Renal pelvis (tissue), 1 donor: ENCODE measurements at regions not wholly inside any gene's neighbourhood (a gene's known extent, or its start where the extent isn't known, plus 50 kb on each side); places are given as distances from the start of the nearest gene placed in this dataset.
A peak's percentile ranks its signal among the peaks of the same experiment; 100 is the strongest.

Source experiments
- DNase-seq: peaks from one replicate; pipeline ENCODE4 v3.0.0-alpha.2; 2013

DNA sequence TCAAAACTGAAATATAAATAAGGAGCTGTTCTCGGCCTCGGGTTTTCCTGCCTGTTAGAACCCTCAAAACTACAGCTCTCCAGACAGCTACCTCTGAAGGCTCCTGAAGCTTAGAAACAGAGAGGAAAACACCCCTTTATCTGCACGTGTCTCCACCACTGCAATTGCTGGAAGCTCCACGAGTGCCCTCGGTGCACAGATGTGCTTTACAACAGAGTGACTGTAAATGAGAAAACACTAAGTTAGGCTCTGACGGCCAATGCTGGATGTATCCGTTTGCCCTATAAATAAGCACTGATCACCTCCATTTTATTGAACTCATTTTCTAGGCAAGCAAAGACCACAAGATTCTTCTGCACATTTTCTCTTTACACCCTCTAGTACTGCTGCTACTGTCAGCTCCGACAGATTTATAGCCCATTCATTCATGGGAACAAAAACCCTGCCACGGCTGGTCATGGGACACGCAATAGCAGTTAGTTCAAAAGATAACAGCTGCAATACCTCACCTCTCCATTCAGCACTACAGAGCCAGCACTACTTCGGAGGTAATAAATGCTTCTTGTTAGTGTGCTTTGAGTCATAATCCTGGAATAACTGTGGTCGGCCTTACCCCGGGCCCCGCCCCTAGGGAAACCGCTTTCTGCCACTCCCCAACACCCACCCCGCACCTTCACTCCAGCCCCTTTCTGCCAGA is 241.1 kb upstream of the ZNF507 start:
- DNase-seq, result peak; percentile 84

DNA sequence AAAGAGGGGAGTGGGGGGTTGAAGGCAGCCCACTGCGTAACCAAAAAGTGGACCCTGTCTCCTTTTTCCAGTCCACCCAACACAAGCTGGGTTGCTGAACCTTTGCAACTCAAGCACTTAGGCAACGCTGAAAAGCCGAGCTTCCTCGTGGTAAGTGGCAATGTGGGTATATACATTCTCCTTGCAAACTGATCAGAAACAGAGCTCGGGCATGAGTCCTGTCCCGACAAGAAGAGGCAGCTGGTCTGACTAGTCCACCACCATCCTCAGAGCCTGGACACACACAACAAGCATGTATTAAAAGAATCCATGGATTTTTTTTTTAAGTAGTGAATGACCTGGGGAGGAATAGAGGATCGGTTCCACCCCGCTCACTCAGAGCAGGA is 240.6 kb upstream of the ZNF507 start:
- no peak for DNase-seq

DNA sequence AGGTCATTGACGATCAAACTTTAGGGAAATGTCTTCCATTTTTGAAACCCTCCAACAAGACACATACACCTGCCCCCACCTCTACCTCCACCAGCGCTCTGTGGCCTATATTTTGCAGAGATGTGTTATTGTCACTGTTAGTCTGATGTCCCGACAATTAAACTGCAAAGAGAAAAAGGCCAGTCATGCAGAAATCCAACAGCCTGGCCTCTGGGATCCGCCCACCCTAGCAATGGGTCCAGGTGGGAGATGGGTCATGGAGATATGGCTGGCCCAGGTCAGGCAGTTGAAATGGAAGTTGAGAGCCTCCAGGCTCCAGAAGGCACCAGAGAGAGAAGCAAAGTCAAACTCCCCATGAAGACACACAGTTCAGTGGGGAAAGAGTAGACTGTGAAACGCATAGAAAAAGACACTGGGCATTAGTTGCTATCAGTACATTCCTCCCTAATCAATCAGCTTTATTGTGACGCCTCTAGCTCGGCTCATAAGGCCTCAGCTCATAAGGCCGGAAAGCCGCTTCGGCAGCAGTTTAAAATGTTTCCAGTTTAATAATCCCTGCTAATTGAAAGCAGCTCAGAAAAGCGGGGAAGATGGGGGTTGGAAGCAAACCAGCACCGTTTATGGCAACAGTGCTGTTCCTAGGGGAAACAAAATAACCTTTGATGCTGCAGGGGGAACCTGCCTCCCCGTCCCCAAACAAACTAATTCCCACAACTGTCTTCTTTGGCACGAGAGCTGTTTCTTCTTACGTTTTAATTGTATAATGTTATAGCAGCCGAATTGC is 239.7 kb upstream of the ZNF507 start:
- no peak for DNase-seq

- no peak for DNase-seq
Observed at GRCh38 chr19:32122258-32122657, 223.2 kb upstream of the ZNF507 start.

- no peak for DNase-seq
Observed at GRCh38 chr19:32123355-32123940, 222.0 kb upstream of the ZNF507 start.

- DNase-seq, result no peak
Observed at GRCh38 chr19:32124585-32124984, 220.8 kb upstream of the ZNF507 start.

- DNase-seq, result peak; percentile 73
Observed at GRCh38 chr19:32129141-32129540, 216.3 kb upstream of the ZNF507 start.

- peak; percentile 17 for DNase-seq
Observed at GRCh38 chr19:32130332-32130731, 215.1 kb upstream of the ZNF507 start.

DNA sequence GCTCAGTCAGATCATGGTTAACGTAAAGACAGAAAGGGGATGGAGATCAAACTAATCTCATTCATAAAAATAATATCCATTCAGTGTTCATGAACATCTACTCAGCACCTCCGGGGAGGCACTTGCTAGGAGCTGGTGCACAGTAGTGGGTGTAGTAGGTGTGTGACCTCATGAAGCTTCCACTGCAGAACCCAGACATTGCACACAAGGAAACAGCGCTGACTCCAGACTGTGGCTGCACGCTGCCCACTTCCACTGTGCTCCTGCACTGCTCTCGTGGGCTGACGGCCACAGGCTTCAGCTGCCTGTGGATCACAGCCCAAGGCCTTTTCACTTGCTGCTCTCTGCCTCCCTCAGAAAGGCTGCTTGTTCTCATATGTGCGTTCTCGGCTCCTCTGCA is 214.4 kb upstream of the ZNF507 start:
- no peak for DNase-seq

GRCh38 chr19:32138416-32138815 is 207.0 kb upstream of the ZNF507 start:
- DNase-seq, result no peak

DNA sequence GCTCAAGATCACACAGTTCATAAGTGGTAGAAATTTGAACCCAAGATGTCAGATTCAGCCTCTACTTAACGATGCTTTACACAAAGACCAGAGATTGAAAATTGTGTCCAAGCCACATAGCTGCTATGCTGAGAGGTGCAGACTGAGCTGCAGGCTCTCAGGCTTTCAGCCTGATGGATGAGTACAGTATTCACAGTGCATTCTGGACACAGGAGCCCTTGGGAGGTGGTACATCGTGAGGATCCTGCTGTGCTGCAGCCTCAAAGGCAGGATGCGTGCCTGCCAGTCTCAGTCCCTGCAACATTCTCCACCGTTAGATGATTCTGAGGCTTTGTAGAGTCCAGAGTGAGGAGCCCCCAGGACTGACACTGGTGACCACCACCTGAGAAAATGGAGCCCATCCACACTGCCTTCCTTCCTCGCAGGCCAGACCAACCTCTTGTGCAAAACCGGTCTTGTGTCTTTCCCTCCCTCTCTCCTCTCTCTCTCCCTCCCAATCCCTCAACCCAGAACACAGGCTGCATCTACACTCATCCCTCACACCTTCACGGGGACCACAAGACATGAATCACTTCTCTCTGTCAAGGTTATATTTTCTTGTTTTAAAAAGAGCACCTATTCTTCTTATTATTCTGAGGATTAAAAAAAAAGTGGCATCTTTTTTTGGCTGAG is 203.4 kb upstream of the ZNF507 start:
- DNase-seq, result no peak

DNA sequence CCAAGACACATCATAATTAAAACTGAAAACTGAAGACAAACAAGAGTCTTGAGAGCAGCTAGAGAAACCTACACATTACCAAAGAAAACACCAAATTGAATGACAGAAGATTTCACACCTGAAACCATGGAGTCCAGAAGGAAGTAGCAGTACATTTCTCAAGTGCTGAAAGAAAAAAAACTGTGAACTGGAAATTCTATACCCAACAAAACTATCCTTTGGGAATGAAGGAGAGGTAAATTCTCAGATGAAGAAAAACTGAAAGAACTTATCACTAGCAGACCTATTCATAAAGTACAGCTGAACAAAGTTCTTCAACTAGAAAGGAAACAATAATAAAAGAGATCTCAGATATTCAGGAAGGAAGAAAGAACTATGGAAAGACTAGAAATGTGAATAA is 198.7 kb upstream of the ZNF507 start:
- no peak for DNase-seq

- DNase-seq, result no peak
Observed at GRCh38 chr19:32150605-32151004, 194.8 kb upstream of the ZNF507 start.

DNA sequence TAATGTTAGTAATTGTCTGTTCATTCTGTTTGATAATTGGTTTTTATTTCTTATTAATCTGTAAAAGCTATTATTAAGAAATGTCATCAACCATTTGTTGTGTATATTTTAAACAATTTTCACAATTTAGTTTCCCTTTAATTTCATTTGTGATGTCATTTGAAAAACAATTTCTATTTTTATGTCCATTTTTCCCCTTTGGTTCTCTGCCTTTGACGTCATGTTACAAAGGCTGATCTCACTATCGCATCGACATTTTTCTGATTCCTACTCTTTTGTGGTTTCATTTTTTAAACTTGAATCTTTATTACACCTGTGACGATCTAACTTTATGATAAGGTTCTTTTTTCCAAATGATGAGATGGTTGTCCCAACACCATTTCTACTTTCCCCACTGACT is 191.0 kb upstream of the ZNF507 start:
- DNase-seq, result no peak

GRCh38 chr19:32164384-32164992 is 180.9 kb upstream of the ZNF507 start:
- DNase-seq, result no peak

GRCh38 chr19:32165141-32165540 is 180.3 kb upstream of the ZNF507 start:
- DNase-seq, result no peak

DNA sequence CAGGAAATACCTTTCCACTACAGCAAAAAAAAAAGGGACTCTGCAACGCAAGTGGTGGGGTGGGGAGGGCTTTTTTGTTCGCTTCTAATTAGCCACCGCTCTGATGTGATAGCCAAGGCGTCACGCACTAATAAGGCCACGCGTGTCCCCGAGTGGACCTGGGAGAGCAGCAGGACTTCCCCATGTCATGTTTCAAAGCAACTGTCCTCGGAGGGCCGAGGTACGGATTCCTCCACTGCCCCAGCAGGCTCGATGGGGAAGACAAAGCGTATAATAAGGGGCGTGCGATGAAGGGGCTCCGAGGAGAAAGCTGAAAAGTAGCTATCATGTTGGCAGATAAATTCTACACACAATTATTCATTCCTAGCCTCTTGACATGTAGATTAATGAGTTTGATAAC is 179.7 kb upstream of the ZNF507 start:
- no peak for DNase-seq

- no peak for DNase-seq
Observed at GRCh38 chr19:32166238-32166637, 179.2 kb upstream of the ZNF507 start.

- DNase-seq, result no peak
Observed at GRCh38 chr19:32168111-32168510, 177.3 kb upstream of the ZNF507 start.

DNA sequence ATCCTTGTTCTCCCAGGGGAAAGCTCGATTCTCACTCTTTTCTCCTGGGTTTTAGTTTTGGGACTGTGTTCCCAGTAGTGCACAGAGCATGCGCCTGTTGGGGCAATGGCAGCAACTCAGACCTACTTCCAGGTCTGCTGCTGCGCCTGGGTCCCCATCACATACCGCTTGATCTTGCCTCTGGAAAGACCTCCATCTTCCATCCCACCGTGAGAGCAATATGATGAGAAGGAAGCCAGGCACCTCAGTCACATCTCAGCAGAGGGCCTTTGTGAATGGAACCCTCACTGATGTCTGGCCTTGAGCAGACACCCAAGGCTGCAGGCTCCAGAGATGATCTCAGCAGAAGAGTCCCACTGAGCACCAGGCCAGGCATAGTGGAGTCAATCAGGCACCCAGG is 176.8 kb upstream of the ZNF507 start:
- no peak for DNase-seq

- DNase-seq, result peak; percentile 28
Observed at GRCh38 chr19:32171719-32172151, 173.7 kb upstream of the ZNF507 start.

- no peak for DNase-seq
Observed at GRCh38 chr19:32172566-32173160, 172.7 kb upstream of the ZNF507 start.
